ENCODE measurements at regions not wholly inside any gene's neighbourhood (a gene's known extent, or its start where the extent isn't known, plus 50 kb on each side); places are given as distances from the start of the nearest gene placed in this dataset.

- 0 out of 2 replicates have a peak, but pooled peaks cover 3% of the 10 kb centered on the region for H3K9me3 Mint-ChIP-seq
- H3K4me3 Mint-ChIP-seq = no peak overlapping the region
- CTCF ChIA-PET = no interaction called here
- no peak for ATAC-seq
- POLR2A ChIA-PET = interaction anchor here (0.7 kb wide), 1 partner anchor 237 kb away, joined by 6 read pairs; no protein-coding TSS in a partner anchor
- no peaks in the 10 kb centered on the region for H3K4me1 Mint-ChIP-seq
- no peak for DNase-seq (ENCODE audit: low spot score)
- TF ChIP-seq ARID4B (CRISPR knock-in tag; IDR thresholded peaks at IDR 0.05; ENCODE audit: borderline replicate concordance) (no peak), PRDM15 (CRISPR knock-in tag; IDR thresholded peaks at IDR 0.05) (no peak)
- H3K36me3 Mint-ChIP-seq = no peaks in the 10 kb centered on the region
- H3K27ac Mint-ChIP-seq = no peak overlapping the region
- no peaks in the 10 kb centered on the region for H3K27me3 Mint-ChIP-seq (ENCODE audit: low read depth)
These were observed 381.1 kb upstream of the PHF14 start for GRCh38 chr7:10592604-10593003.

DNA sequence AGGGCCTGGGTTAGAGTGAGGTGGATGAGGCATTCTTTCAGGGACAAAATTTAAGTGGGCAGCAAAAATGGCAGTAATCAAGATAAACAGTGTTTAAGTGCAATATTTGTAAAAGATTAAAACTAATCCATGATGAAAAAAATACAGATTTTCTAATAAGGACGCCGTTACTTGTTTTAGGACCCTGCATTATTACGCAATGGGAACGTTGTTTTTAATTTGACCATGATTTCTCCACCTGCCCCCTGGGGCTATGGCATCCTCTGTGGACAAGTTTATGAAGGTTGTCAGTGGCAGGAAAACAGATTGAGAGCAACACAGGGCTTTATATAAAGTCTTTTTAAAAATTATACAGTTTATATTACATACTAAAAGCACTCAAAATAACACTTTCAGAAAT is 380.6 kb upstream of the PHF14 start:
- Mint-ChIP-seq H3K9me3 (0 out of 2 replicates have a peak, but pooled peaks cover 3% of the 10 kb centered on the region), H3K27ac (no peak overlapping the region), H3K27me3 (ENCODE audit: low read depth) (no peaks in the 10 kb centered on the region), H3K4me3 (no peak overlapping the region), H3K36me3 (no peaks in the 10 kb centered on the region), H3K4me1 (no peaks in the 10 kb centered on the region)
- ChIA-PET POLR2A (no interaction called here), CTCF (no interaction called here)
- ATAC-seq (no peak), DNase-seq (ENCODE audit: low spot score) (no peak)
- no peak for TF ChIP-seq MXD4 (CRISPR knock-in tag; IDR thresholded peaks at IDR 0.05; ENCODE audit: borderline replicate concordance)
- TF ChIP-seq, protein P1, sequence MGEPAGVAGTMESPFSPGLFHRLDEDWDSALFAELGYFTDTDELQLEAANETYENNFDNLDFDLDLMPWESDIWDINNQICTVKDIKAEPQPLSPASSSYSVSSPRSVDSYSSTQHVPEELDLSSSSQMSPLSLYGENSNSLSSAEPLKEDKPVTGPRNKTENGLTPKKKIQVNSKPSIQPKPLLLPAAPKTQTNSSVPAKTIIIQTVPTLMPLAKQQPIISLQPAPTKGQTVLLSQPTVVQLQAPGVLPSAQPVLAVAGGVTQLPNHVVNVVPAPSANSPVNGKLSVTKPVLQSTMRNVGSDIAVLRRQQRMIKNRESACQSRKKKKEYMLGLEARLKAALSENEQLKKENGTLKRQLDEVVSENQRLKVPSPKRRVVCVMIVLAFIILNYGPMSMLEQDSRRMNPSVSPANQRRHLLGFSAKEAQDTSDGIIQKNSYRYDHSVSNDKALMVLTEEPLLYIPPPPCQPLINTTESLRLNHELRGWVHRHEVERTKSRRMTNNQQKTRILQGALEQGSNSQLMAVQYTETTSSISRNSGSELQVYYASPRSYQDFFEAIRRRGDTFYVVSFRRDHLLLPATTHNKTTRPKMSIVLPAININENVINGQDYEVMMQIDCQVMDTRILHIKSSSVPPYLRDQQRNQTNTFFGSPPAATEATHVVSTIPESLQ (CRISPR knock-in tag; IDR thresholded peaks at IDR 0.05) = no peak
- TF ChIP-seq SP1 (CRISPR knock-in tag; conservative IDR thresholded peaks at IDR 0.05) = no peak
- no peak for TF ChIP-seq MAX (CRISPR knock-in tag; IDR thresholded peaks at IDR 0.05)
- TF ChIP-seq, protein P2, sequence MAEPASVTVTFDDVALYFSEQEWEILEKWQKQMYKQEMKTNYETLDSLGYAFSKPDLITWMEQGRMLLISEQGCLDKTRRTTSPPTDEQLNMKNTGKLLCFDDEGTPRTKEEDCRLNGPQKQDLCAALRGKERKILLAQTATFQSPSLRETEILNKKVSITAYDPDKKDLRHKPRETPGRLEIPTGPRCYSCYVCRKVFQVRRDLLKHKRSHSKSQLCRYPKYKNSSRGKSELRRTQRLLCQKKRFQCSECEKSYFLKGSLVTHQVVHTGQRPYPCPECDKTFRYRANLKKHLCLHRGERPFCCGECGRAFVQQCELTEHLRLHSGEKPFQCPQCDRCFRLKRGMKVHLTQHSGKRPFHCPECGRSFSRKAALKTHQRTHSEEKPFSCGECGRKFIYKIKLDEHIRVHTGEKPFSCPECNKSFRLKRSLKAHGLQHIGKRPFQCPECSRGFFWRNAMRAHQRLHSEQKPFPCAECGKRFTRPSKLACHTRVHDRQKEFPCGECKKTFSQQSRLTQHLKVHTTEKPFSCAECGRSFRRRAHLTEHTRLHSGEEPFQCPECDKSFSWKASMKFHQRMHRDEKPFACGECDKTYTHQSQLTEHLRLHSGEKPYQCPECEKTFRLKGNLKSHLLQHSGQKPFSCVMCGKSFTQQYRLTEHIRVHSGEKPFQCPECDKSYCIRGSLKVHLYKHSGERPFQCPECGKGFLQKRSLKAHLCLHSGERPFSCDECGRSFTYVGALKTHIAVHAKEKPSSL (CRISPR knock-in tag; conservative IDR thresholded peaks at IDR 0.05) = no peak
- TF ChIP-seq EMX1 (CRISPR knock-in tag; IDR thresholded peaks at IDR 0.05) = no peak
- no peak for TF ChIP-seq ZNF232 (CRISPR knock-in tag; IDR thresholded peaks at IDR 0.05)
- TF ChIP-seq, protein P3, sequence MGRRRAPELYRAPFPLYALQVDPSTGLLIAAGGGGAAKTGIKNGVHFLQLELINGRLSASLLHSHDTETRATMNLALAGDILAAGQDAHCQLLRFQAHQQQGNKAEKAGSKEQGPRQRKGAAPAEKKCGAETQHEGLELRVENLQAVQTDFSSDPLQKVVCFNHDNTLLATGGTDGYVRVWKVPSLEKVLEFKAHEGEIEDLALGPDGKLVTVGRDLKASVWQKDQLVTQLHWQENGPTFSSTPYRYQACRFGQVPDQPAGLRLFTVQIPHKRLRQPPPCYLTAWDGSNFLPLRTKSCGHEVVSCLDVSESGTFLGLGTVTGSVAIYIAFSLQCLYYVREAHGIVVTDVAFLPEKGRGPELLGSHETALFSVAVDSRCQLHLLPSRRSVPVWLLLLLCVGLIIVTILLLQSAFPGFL (CRISPR knock-in tag; IDR thresholded peaks at IDR 0.05; ENCODE audit: borderline replicate concordance) = no peak
- TF ChIP-seq NR3C1 (CRISPR knock-in tag; conservative IDR thresholded peaks at IDR 0.05; ENCODE audit: low read depth) = no peak
- no peak for TF ChIP-seq FOXK1 (CRISPR knock-in tag; IDR thresholded peaks at IDR 0.05)
- TF ChIP-seq ZSCAN18 (CRISPR knock-in tag; IDR thresholded peaks at IDR 0.05) = no peak
- no peak for TF ChIP-seq FOXP4 (CRISPR knock-in tag; IDR thresholded peaks at IDR 0.05)
- TF ChIP-seq MYBL2 (CRISPR knock-in tag; IDR thresholded peaks at IDR 0.05) = no peak
- TF ChIP-seq TEAD1 (CRISPR knock-in tag; IDR thresholded peaks at IDR 0.05) = no peak
- TF ChIP-seq CBFB (CRISPR knock-in tag; IDR thresholded peaks at IDR 0.05; ENCODE audit: low read depth) = no peak

All from WTC11 (cell line).